ENCODE measurements at regions not wholly inside any gene's neighbourhood (a gene's known extent, or its start where the extent isn't known, plus 50 kb on each side); places are given as distances from the start of the nearest gene placed in this dataset.
A peak's percentile ranks its signal among the peaks of the same experiment; 100 is the strongest.

DNA sequence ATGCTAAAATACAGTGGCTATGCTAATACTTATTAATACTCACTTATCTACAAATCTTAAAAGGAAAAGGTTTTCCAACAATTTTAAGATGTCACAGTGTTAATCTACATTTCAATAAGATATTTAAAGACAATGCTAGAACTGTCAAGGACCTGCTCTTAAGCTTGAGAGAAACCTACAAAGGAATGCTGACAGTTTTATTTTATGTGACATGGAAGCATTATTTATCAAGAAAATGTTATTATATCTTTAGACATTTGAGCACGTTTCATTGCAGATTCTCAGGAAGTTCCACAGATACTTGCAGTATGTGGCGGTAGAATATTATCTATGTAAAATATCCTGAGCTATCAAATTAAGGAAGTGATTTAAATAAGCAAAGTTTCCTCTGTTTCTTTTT, 1255.7 kb upstream of the ZEB2 start:
- no peaks in the 10 kb centered on the region for H3K27me3 ChIP-seq
- no peak overlapping the region for H3K27ac ChIP-seq
- TF ChIP-seq POLR2A (IDR thresholded peaks at IDR 0.05) = no peak
- no peak for TF ChIP-seq CTCF (IDR thresholded peaks at IDR 0.05)
- intact Hi-C loops (cut with DNase I; ENCODE audit: low total_unique reads) = no loop called here
- no peak overlapping the region for H3K4me3 ChIP-seq
- no peaks in the 10 kb centered on the region for H3K4me1 ChIP-seq
- H3K9me3 ChIP-seq = no peaks in the 10 kb centered on the region
- H3K36me3 ChIP-seq = no peaks in the 10 kb centered on the region
- no peak for DNase-seq

DNA sequence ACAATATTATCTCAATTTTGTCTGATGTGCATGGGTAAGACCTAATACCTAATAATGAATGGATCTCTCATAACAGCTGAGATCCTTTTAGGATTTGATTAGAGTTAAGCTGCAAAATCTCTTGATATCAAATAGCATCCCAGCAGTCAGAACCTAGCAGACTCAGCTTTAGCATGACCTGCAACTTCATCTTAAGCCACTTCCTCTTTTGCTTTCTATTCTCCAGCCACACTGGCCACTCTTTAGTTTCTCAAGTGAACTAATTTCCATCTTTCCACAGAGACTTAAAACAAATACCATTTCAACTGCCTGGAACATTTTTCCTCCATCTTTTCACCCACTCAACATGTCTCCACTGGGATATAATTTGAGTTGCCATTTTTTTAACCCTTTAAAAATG, 1251.6 kb upstream of the ZEB2 start:
- no peaks in the 10 kb centered on the region for H3K36me3 ChIP-seq
- H3K27ac ChIP-seq = no peak overlapping the region
- no peaks in the 10 kb centered on the region for H3K27me3 ChIP-seq
- H3K4me3 ChIP-seq = no peak overlapping the region
- TF ChIP-seq CTCF (IDR thresholded peaks at IDR 0.05) (no peak), POLR2A (IDR thresholded peaks at IDR 0.05) (no peak)
- H3K9me3 ChIP-seq = no peaks in the 10 kb centered on the region
- no peaks in the 10 kb centered on the region for H3K4me1 ChIP-seq
- intact Hi-C loops (cut with DNase I; ENCODE audit: low total_unique reads) = no loop called here
- DNase-seq = no peak

DNA sequence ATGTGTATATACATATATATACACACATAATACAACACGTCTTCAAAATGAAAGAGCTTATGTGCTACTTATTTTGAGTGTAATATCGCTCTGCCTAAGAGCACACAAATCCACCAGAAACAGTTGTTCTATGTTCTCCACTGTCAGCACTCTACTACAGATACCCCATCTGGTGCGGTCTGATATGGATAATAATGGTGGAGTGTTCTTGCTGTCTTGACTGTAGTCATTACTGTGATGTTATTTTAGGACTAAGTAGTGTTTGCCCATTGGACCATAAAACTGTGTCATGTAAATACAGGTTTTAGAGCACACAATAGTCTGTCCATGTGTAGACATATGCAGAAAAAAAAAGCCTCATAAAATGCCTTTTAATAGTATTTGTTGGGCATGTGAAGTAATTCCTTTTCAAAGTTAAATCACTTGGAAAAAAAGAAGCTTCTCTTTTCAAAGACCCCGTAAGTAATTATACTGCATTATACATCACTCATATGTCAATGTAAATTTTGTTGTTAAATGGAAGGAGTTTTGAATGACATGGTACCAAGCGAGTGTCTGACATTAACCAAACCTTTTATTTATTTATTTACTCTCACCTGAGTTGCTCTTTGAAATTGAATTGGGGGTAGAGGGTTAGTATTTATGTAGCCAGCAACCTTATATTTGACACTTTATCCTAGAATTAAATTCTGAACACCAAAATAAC, 1249.2 kb upstream of the ZEB2 start:
- no peak overlapping the region for H3K4me3 ChIP-seq
- intact Hi-C loops (cut with DNase I; ENCODE audit: low total_unique reads) = no loop called here
- H3K27ac ChIP-seq = no peak overlapping the region
- H3K4me1 ChIP-seq = no peaks in the 10 kb centered on the region
- no peak for TF ChIP-seq CTCF (IDR thresholded peaks at IDR 0.05)
- TF ChIP-seq POLR2A (IDR thresholded peaks at IDR 0.05) = no peak
- DNase-seq = no peak
- no peaks in the 10 kb centered on the region for H3K36me3 ChIP-seq
- no peaks in the 10 kb centered on the region for H3K27me3 ChIP-seq
- H3K9me3 ChIP-seq = no peaks in the 10 kb centered on the region

DNA sequence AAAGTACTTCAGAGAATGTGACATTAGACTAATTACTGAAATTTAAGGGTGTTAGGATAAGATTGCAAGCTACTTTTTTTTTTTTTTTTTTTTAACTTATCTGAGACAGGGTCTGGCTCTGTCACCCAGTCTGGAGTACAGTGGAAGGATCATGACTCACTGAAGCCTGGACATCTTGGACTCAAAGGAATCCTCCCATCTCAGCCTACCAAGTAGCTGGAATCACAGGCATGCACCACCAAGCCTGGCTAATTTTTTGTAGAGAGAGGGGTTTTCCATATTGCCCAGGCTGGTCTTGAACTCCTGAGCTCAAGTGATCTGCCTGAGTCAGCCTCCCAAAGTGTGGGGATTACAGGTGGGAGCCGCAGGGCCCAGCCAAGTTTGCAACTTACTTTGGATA, 1246.0 kb upstream of the ZEB2 start:
- Histone ChIP-seq H3K36me3 (no peaks in the 10 kb centered on the region), H3K4me3 (no peak overlapping the region), H3K9me3 (no peaks in the 10 kb centered on the region), H3K27me3 (no peaks in the 10 kb centered on the region), H3K4me1 (no peaks in the 10 kb centered on the region), H3K27ac (no peak overlapping the region)
- no peak for DNase-seq
- intact Hi-C loops (cut with DNase I; ENCODE audit: low total_unique reads) = no loop called here
- no peak for TF ChIP-seq CTCF (IDR thresholded peaks at IDR 0.05)
- no peak for TF ChIP-seq POLR2A (IDR thresholded peaks at IDR 0.05)

GRCh38 chr2:145764631-145765030, 1244.7 kb upstream of the ZEB2 start:
- Histone ChIP-seq H3K27ac (no peak overlapping the region), H3K4me3 (no peak overlapping the region), H3K36me3 (no peaks in the 10 kb centered on the region), H3K4me1 (no peaks in the 10 kb centered on the region), H3K27me3 (no peaks in the 10 kb centered on the region), H3K9me3 (no peaks in the 10 kb centered on the region)
- DNase-seq = peak; percentile 33 to 36
- intact Hi-C loops (cut with DNase I; ENCODE audit: low total_unique reads) = no loop called here
- TF ChIP-seq CTCF (IDR thresholded peaks at IDR 0.05) (no peak), POLR2A (IDR thresholded peaks at IDR 0.05) (no peak)

Data from uterus (tissue), 3 donors.